ENCODE measurements at regions not wholly inside any gene's neighbourhood (a gene's known extent, or its start where the extent isn't known, plus 50 kb on each side); places are given as distances from the start of the nearest gene placed in this dataset.

DNA sequence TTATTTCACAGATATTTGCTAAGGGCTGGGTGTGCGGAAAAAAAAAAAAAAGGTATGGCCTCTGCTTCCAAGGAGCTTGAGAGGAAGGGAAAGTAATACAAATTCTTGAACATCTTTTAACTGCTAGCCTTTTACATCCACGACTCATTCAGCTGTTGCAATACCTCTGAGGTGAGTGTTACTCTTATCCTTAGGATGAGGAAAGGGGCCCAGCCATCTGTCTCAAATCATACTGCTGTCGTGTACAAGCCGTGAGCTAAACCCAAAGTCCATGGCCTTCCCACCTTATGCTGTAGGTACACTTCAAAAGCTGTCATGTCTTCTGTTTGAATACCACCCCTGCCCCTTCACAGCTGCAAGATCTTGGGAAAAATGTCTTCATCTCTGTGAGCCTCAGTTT lies 146.8 kb downstream of the KCNRG start:
- TF ChIP-seq, protein P1, sequence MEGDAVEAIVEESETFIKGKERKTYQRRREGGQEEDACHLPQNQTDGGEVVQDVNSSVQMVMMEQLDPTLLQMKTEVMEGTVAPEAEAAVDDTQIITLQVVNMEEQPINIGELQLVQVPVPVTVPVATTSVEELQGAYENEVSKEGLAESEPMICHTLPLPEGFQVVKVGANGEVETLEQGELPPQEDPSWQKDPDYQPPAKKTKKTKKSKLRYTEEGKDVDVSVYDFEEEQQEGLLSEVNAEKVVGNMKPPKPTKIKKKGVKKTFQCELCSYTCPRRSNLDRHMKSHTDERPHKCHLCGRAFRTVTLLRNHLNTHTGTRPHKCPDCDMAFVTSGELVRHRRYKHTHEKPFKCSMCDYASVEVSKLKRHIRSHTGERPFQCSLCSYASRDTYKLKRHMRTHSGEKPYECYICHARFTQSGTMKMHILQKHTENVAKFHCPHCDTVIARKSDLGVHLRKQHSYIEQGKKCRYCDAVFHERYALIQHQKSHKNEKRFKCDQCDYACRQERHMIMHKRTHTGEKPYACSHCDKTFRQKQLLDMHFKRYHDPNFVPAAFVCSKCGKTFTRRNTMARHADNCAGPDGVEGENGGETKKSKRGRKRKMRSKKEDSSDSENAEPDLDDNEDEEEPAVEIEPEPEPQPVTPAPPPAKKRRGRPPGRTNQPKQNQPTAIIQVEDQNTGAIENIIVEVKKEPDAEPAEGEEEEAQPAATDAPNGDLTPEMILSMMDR (IDR thresholded peaks at IDR 0.05; ENCODE audit: borderline replicate concordance, extremely low read depth, low read length, poor library complexity, severe bottlenecking): no peak
- no peak for TF ChIP-seq EZH2 (IDR thresholded peaks at IDR 0.05; ENCODE audit: borderline replicate concordance, low read depth, low read length, severe bottlenecking)
